Liver (tissue), 8 donors: ENCODE measurements at regions not wholly inside any gene's neighbourhood (a gene's known extent, or its start where the extent isn't known, plus 50 kb on each side); places are given as distances from the start of the nearest gene placed in this dataset.

Experiments used
- DNase-seq: peaks from one replicate; pipeline ENCODE4 v3.0.0-alpha.2; 2017; ENCODE audit warnings: low spot score
- H3K27ac ChIP-seq, 2 donors: one replicate each; pipeline ENCODE4 v1.7.0; 2013; ENCODE audit warnings: inconsistent platforms in 2 of 2, low read length in 2 of 2, control low read depth in 1 of 2, low read depth in 1 of 2, mild to moderate bottlenecking in 1 of 2
- H3K27me3 ChIP-seq, 4 donors: one replicate each; pipeline versions ENCODE4 v1.6.1 to v1.7.0; 2013; ENCODE audit warnings: low read length in 3 of 4, inconsistent platforms in 1 of 4, mild to moderate bottlenecking in 1 of 4, moderate library complexity in 1 of 4; ENCODE audit not compliant: control insufficient read depth in 4 of 4, insufficient read depth in 4 of 4
- H3K36me3 ChIP-seq, 4 donors: one replicate each; pipeline versions ENCODE4 v1.6.1 to v1.7.0; 2013; ENCODE audit warnings: low read length in 3 of 4, mild to moderate bottlenecking in 3 of 4, low read depth in 1 of 4, moderate library complexity in 1 of 4; ENCODE audit not compliant: control insufficient read depth in 4 of 4, insufficient read depth in 3 of 4
- H3K4me1 ChIP-seq, 4 donors: one replicate each; pipeline versions ENCODE4 v1.6.1 to v1.7.0; 2013; ENCODE audit warnings: low read length in 3 of 4, mild to moderate bottlenecking in 3 of 4, moderate library complexity in 1 of 4; ENCODE audit not compliant: control insufficient read depth in 4 of 4, insufficient read depth in 4 of 4
- H3K4me3 ChIP-seq, 3 donors: one replicate each; pipeline versions ENCODE4 v1.6.1 to v1.7.0; 2013; ENCODE audit warnings: low read length in 3 of 3, control low read depth in 1 of 3, low read depth in 1 of 3, mild to moderate bottlenecking in 1 of 3
- H3K9ac ChIP-seq, 2 donors: one replicate each; pipeline ENCODE4 v1.7.0; 2013; ENCODE audit warnings: low read length in 2 of 2, mild to moderate bottlenecking in 2 of 2, moderate library complexity in 2 of 2, control low read depth in 1 of 2, low read depth in 1 of 2
- H3K9me3 ChIP-seq, 4 donors: one replicate each; pipeline versions ENCODE4 v1.6.1 to v1.7.0; 2013; ENCODE audit warnings: low read length in 3 of 4; ENCODE audit not compliant: control insufficient read depth in 4 of 4
- ATF3 ChIP-seq: IDR thresholded peaks from 2 replicates; pipeline ENCODE4 v1.6.1; 2016; ENCODE audit warnings: antibody characterized with exemption
- CTCF ChIP-seq: fragments of 150-350 bp; IDR thresholded peaks from 2 replicates; pipeline ENCODE4 v1.5.1; 2017; ENCODE audit warnings: improper control_type of control experiment, low read depth, low read length; ENCODE audit not compliant: missing input control
- EGR1 ChIP-seq, 2 donors: IDR thresholded peaks; 2 replicates each; pipeline ENCODE4 v1.6.1; 2016 to 2018; ENCODE audit warnings: antibody characterized with exemption in 2 of 2, low read depth in 2 of 2
- FOXA1 ChIP-seq: IDR thresholded peaks from 2 replicates; pipeline ENCODE4 v1.6.1; 2016; ENCODE audit warnings: antibody characterized with exemption
- FOXA2 ChIP-seq: IDR thresholded peaks from 2 replicates; pipeline ENCODE4 v1.6.1; 2016; ENCODE audit warnings: antibody characterized with exemption
- GABPA ChIP-seq, 2 donors: IDR thresholded peaks in 1 of 2; conservative IDR thresholded peaks in 1 of 2; 2 replicates each; pipeline ENCODE4 v1.6.1; 2016; ENCODE audit warnings: antibody characterized with exemption in 2 of 2, mild to moderate bottlenecking in 1 of 2, moderate library complexity in 1 of 2
- HNF4A ChIP-seq, 2 donors: conservative IDR thresholded peaks; 2 replicates each; pipeline ENCODE4 v1.6.1; 2016; ENCODE audit warnings: antibody characterized with exemption in 2 of 2, mild to moderate bottlenecking in 2 of 2
- MAX ChIP-seq: IDR thresholded peaks from 2 replicates; pipeline ENCODE4 v1.6.1; 2016; ENCODE audit warnings: antibody characterized with exemption
- NR2F2 ChIP-seq: IDR thresholded peaks from 2 replicates; pipeline ENCODE4 v1.6.1; 2016; ENCODE audit warnings: antibody characterized with exemption
- RAD21 ChIP-seq, 2 donors: IDR thresholded peaks; 2 replicates each; pipeline ENCODE4 v1.6.1; 2016; ENCODE audit warnings: antibody characterized with exemption in 2 of 2, mild to moderate bottlenecking in 2 of 2
- REST ChIP-seq: IDR thresholded peaks from 2 replicates; pipeline ENCODE4 v1.6.1; 2016; ENCODE audit warnings: antibody characterized with exemption, mild to moderate bottlenecking
- RXRA ChIP-seq, 2 donors: IDR thresholded peaks; 2 replicates each; pipeline ENCODE4 v1.6.1; 2017 to 2018; ENCODE audit warnings: antibody characterized with exemption in 2 of 2, mild to moderate bottlenecking in 1 of 2
- SP1 ChIP-seq: IDR thresholded peaks from 2 replicates; pipeline ENCODE4 v1.6.1; 2018; ENCODE audit warnings: antibody characterized with exemption, mild to moderate bottlenecking
- TAF1 ChIP-seq: conservative IDR thresholded peaks from 2 replicates; pipeline ENCODE4 v1.6.1; 2016; ENCODE audit warnings: antibody characterized with exemption, mild to moderate bottlenecking
- YY1 ChIP-seq: IDR thresholded peaks from 2 replicates; pipeline ENCODE4 v1.6.1; 2016; ENCODE audit warnings: antibody characterized with exemption, mild to moderate bottlenecking
- ZBTB33 ChIP-seq: IDR thresholded peaks from 2 replicates; pipeline ENCODE4 v1.6.1; 2016; ENCODE audit warnings: antibody characterized with exemption
- WGBS: extraction: QIAGEN DNeasy Blood & Tissue Kit; methylation state at CpG from one replicate; pipeline ENCODE4 v1.1.7; 2013; 5-methylcytosine and 5-hydroxymethylcytosine counted together
- donor health status: healthy.
- donor health status: healthy.
- donor health status: healthy.
- donor health status: healthy.
- donor health status: healthy.

- peaks cover 4 to 19% (median 7%) of the 10 kb centered on the region in 4 donors for H3K9me3 ChIP-seq
Measured at GRCh38 chr19:29154163-29154562, 58.8 kb downstream of the UQCRFS1 start.

More at GRCh38 chr19:29154163-29154562, 58.8 kb downstream of the UQCRFS1 start:
- no peak for DNase-seq
- TF ChIP-seq MAX (no peak), FOXA2 (no peak), REST (no peak), FOXA1 (no peak), ZBTB33 (no peak), RXRA (IDR thresholded peaks at IDR 0.05) (no peak), RAD21 (IDR thresholded peaks at IDR 0.05) (no peak), SP1 (no peak), CTCF (no peak), HNF4A (conservative IDR thresholded peaks at IDR 0.05) (no peak), GABPA (IDR thresholded peaks at IDR 0.05 in 1 of 2, conservative IDR thresholded peaks at IDR 0.05 in 1 of 2) (no peak), NR2F2 (no peak), EGR1 (IDR thresholded peaks at IDR 0.05; ENCODE audit: low read depth in 2 of 2) (no peak), TAF1 (no peak), YY1 (no peak), ATF3 (no peak)
- no peak overlapping the region for H3K27ac ChIP-seq
- no peak overlapping the region for H3K4me3 ChIP-seq
- no peak overlapping the region for H3K9ac ChIP-seq
- peaks cover 0 to 3% (median 0%) of the 10 kb centered on the region in 4 donors for H3K27me3 ChIP-seq
- no peaks in the 10 kb centered on the region for H3K36me3 ChIP-seq
- H3K4me1 ChIP-seq = no peaks in the 10 kb centered on the region
- 75% methylated on average over 3 of the region's 3 CpGs for WGBS
